OCI-LY3 (cell line): ENCODE measurements at regions not wholly inside any gene's neighbourhood (a gene's known extent, or its start where the extent isn't known, plus 50 kb on each side); places are given as distances from the start of the nearest gene placed in this dataset.

Source experiments
- EZH2phosphoT487 ChIP-seq: fragments of 200-600 bp; shearing (Covaris generic); IDR thresholded peaks from 2 replicates; pipeline ENCODE4 v1.6.1; 2018; ENCODE audit warnings: antibody characterized with exemption, mixed run types, low read depth
- TF ChIP-seq, protein P1 (sequence below): fragments of 200-600, 300-600 bp; sonication (generic); IDR thresholded peaks from 2 replicates; pipeline ENCODE4 v1.5.1; 2014; ENCODE audit warnings: antibody characterized with exemption, low read length, low read depth

DNA sequence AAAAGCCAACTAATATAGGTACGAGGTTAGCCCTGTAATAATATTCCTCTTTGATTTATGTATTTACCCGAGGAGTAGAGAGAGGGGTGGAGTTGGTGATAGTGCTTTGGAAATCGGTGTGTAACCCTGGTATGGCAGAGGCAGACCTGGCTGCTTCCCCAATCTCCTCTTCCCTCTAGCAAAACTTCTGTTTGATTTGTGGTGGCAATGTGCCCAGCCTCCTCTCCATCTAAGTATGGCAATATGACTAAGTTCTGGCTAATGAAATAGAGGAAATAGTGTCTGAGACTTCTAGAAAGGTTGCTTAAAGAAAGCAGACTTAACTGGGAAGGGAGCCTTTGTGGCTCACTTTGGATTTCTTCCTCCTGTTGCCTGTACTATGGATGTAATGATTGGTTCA lies 491.1 kb downstream of the ENC1 start:
- TF ChIP-seq, protein P1, sequence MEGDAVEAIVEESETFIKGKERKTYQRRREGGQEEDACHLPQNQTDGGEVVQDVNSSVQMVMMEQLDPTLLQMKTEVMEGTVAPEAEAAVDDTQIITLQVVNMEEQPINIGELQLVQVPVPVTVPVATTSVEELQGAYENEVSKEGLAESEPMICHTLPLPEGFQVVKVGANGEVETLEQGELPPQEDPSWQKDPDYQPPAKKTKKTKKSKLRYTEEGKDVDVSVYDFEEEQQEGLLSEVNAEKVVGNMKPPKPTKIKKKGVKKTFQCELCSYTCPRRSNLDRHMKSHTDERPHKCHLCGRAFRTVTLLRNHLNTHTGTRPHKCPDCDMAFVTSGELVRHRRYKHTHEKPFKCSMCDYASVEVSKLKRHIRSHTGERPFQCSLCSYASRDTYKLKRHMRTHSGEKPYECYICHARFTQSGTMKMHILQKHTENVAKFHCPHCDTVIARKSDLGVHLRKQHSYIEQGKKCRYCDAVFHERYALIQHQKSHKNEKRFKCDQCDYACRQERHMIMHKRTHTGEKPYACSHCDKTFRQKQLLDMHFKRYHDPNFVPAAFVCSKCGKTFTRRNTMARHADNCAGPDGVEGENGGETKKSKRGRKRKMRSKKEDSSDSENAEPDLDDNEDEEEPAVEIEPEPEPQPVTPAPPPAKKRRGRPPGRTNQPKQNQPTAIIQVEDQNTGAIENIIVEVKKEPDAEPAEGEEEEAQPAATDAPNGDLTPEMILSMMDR = no peak
- TF ChIP-seq EZH2phosphoT487 = no peak
